ENCODE measurements at regions not wholly inside any gene's neighbourhood (a gene's known extent, or its start where the extent isn't known, plus 50 kb on each side); places are given as distances from the start of the nearest gene placed in this dataset.

GRCh38 chr13:64782466-64782865 is 2447.7 kb downstream of the PCDH9 start:
- H3K27ac Mint-ChIP-seq (ENCODE audit: unreplicated experiment) = no peak overlapping the region
- H3K36me3 Mint-ChIP-seq (ENCODE audit: low read depth) = no peaks in the 10 kb centered on the region
- no peaks in the 10 kb centered on the region for H3K4me1 Mint-ChIP-seq (ENCODE audit: low read depth)
- DNase-seq (ENCODE audit: low spot score) = no peak
- no peaks in the 10 kb centered on the region for H3K9me3 Mint-ChIP-seq (ENCODE audit: low read depth)
- H3K27me3 Mint-ChIP-seq (ENCODE audit: low read depth) = no peaks in the 10 kb centered on the region
- TF ChIP-seq, protein P1, sequence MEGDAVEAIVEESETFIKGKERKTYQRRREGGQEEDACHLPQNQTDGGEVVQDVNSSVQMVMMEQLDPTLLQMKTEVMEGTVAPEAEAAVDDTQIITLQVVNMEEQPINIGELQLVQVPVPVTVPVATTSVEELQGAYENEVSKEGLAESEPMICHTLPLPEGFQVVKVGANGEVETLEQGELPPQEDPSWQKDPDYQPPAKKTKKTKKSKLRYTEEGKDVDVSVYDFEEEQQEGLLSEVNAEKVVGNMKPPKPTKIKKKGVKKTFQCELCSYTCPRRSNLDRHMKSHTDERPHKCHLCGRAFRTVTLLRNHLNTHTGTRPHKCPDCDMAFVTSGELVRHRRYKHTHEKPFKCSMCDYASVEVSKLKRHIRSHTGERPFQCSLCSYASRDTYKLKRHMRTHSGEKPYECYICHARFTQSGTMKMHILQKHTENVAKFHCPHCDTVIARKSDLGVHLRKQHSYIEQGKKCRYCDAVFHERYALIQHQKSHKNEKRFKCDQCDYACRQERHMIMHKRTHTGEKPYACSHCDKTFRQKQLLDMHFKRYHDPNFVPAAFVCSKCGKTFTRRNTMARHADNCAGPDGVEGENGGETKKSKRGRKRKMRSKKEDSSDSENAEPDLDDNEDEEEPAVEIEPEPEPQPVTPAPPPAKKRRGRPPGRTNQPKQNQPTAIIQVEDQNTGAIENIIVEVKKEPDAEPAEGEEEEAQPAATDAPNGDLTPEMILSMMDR (IDR thresholded peaks at IDR 0.05) = no peak
- H3K4me3 Mint-ChIP-seq (ENCODE audit: unreplicated experiment) = no peak overlapping the region

- no peak overlapping the region for H3K4me3 Mint-ChIP-seq (ENCODE audit: unreplicated experiment)
- H3K27me3 Mint-ChIP-seq (ENCODE audit: low read depth) = no peaks in the 10 kb centered on the region
- no peak overlapping the region for H3K27ac Mint-ChIP-seq (ENCODE audit: unreplicated experiment)
- TF ChIP-seq, protein P1 (IDR thresholded peaks at IDR 0.05) = no peak
- no peaks in the 10 kb centered on the region for H3K9me3 Mint-ChIP-seq (ENCODE audit: low read depth)
- H3K4me1 Mint-ChIP-seq (ENCODE audit: low read depth) = no peaks in the 10 kb centered on the region
- no peak for DNase-seq (ENCODE audit: low spot score)
- no peaks in the 10 kb centered on the region for H3K36me3 Mint-ChIP-seq (ENCODE audit: low read depth)
These were observed 2452.1 kb downstream of the PCDH9 start for GRCh38 chr13:64778002-64778401.

- no peak for DNase-seq (ENCODE audit: low spot score)
- TF ChIP-seq, protein P1 (IDR thresholded peaks at IDR 0.05) = no peak
- Mint-ChIP-seq H3K4me3 (ENCODE audit: unreplicated experiment) (no peak overlapping the region), H3K36me3 (ENCODE audit: low read depth) (no peaks in the 10 kb centered on the region), H3K9me3 (ENCODE audit: low read depth) (no peaks in the 10 kb centered on the region), H3K27me3 (ENCODE audit: low read depth) (no peaks in the 10 kb centered on the region), H3K27ac (ENCODE audit: unreplicated experiment) (no peak overlapping the region), H3K4me1 (ENCODE audit: low read depth) (no peaks in the 10 kb centered on the region)
These were observed 2455.2 kb downstream of the PCDH9 start for GRCh38 chr13:64774915-64775314.

GRCh38 chr13:64770743-64771142 is 2459.4 kb downstream of the PCDH9 start:
- Mint-ChIP-seq H3K4me3 (ENCODE audit: unreplicated experiment) (no peak overlapping the region), H3K27ac (ENCODE audit: unreplicated experiment) (no peak overlapping the region), H3K36me3 (ENCODE audit: low read depth) (no peaks in the 10 kb centered on the region), H3K27me3 (ENCODE audit: low read depth) (no peaks in the 10 kb centered on the region), H3K4me1 (ENCODE audit: low read depth) (no peaks in the 10 kb centered on the region), H3K9me3 (ENCODE audit: low read depth) (no peaks in the 10 kb centered on the region)
- TF ChIP-seq, protein P1 (IDR thresholded peaks at IDR 0.05) = no peak
- no peak for DNase-seq (ENCODE audit: low spot score)

- no peaks in the 10 kb centered on the region for H3K4me1 Mint-ChIP-seq (ENCODE audit: low read depth)
- no peak for DNase-seq (ENCODE audit: low spot score)
- H3K27ac Mint-ChIP-seq (ENCODE audit: unreplicated experiment) = no peak overlapping the region
- no peaks in the 10 kb centered on the region for H3K36me3 Mint-ChIP-seq (ENCODE audit: low read depth)
- TF ChIP-seq, protein P1 (IDR thresholded peaks at IDR 0.05) = no peak
- no peak overlapping the region for H3K4me3 Mint-ChIP-seq (ENCODE audit: unreplicated experiment)
- H3K27me3 Mint-ChIP-seq (ENCODE audit: low read depth) = no peaks in the 10 kb centered on the region
- peaks cover 4% of the 10 kb centered on the region for H3K9me3 Mint-ChIP-seq (ENCODE audit: low read depth)
These were observed 2463.1 kb downstream of the PCDH9 start for GRCh38 chr13:64767054-64767453.
